Liver (tissue), 3 donors: ENCODE measurements at regions not wholly inside any gene's neighbourhood (a gene's known extent, or its start where the extent isn't known, plus 50 kb on each side); places are given as distances from the start of the nearest gene placed in this dataset.

ENCODE experiments used
- CTCF ChIP-seq: fragments of 150-350 bp; IDR thresholded peaks from 2 replicates; pipeline ENCODE4 v1.5.1; 2017; ENCODE audit warnings: improper control_type of control experiment, low read depth, low read length; ENCODE audit not compliant: missing input control
- FOXA1 ChIP-seq: IDR thresholded peaks from 2 replicates; pipeline ENCODE4 v1.6.1; 2016; ENCODE audit warnings: antibody characterized with exemption
- MAX ChIP-seq: IDR thresholded peaks from 2 replicates; pipeline ENCODE4 v1.6.1; 2016; ENCODE audit warnings: antibody characterized with exemption
- REST ChIP-seq: IDR thresholded peaks from 2 replicates; pipeline ENCODE4 v1.6.1; 2016; ENCODE audit warnings: antibody characterized with exemption, mild to moderate bottlenecking
- RXRA ChIP-seq, 2 donors: IDR thresholded peaks; 2 replicates each; pipeline ENCODE4 v1.6.1; 2017 to 2018; ENCODE audit warnings: antibody characterized with exemption in 2 of 2, mild to moderate bottlenecking in 1 of 2
- YY1 ChIP-seq: IDR thresholded peaks from 2 replicates; pipeline ENCODE4 v1.6.1; 2016; ENCODE audit warnings: antibody characterized with exemption, mild to moderate bottlenecking
- donor health status: healthy.
- donor health status: healthy.

- TF ChIP-seq REST (no peak), CTCF (no peak), FOXA1 (no peak), YY1 (no peak), MAX (no peak), RXRA (IDR thresholded peaks at IDR 0.05) (no peak)
These were observed 290.9 kb downstream of the LPIN1 start for GRCh38 chr2:12037301-12037700.
